ENCODE measurements at regions not wholly inside any gene's neighbourhood (a gene's known extent, or its start where the extent isn't known, plus 50 kb on each side); places are given as distances from the start of the nearest gene placed in this dataset.

- TF ChIP-seq CTCF (IDR thresholded peaks at IDR 0.05) (no peak), SIN3A (IDR thresholded peaks at IDR 0.05; ENCODE audit: borderline replicate concordance, insufficient read depth, low read depth, low read length) (no peak), POLR2AphosphoS5 (IDR thresholded peaks at IDR 0.05; ENCODE audit: low read depth, low read length) (no peak), REST (IDR thresholded peaks at IDR 0.05; ENCODE audit: insufficient read depth in 1 of 2, low read depth in 2 of 2, low read length in 1 of 2) (no peak), TCF7L2 (IDR thresholded peaks at IDR 0.05; ENCODE audit: low read depth, low read length) (no peak)
Observed at GRCh38 chr10:27426948-27427467, 77.1 kb upstream of the RAB18 start.
